ENCODE measurements at regions not wholly inside any gene's neighbourhood (a gene's known extent, or its start where the extent isn't known, plus 50 kb on each side); places are given as distances from the start of the nearest gene placed in this dataset.

- H3K27ac ChIP-seq, result no peak overlapping the region
- H3K9me3 ChIP-seq (ENCODE audit: severe bottlenecking), result no peaks in the 10 kb centered on the region
- no peak for DNase-seq
- H3K27me3 ChIP-seq (ENCODE audit: insufficient read depth, low read depth, severe bottlenecking), result no peaks in the 10 kb centered on the region
- no peaks in the 10 kb centered on the region for H3K36me3 ChIP-seq
- TF ChIP-seq, protein P1, sequence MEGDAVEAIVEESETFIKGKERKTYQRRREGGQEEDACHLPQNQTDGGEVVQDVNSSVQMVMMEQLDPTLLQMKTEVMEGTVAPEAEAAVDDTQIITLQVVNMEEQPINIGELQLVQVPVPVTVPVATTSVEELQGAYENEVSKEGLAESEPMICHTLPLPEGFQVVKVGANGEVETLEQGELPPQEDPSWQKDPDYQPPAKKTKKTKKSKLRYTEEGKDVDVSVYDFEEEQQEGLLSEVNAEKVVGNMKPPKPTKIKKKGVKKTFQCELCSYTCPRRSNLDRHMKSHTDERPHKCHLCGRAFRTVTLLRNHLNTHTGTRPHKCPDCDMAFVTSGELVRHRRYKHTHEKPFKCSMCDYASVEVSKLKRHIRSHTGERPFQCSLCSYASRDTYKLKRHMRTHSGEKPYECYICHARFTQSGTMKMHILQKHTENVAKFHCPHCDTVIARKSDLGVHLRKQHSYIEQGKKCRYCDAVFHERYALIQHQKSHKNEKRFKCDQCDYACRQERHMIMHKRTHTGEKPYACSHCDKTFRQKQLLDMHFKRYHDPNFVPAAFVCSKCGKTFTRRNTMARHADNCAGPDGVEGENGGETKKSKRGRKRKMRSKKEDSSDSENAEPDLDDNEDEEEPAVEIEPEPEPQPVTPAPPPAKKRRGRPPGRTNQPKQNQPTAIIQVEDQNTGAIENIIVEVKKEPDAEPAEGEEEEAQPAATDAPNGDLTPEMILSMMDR (IDR thresholded peaks at IDR 0.05; ENCODE audit: low read depth, low read length), result no peak
- no peak overlapping the region for H3K4me3 ChIP-seq (ENCODE audit: low read depth, low read length)
Measured at GRCh38 chr13:44004878-44005277, 125.2 kb downstream of the LACC1 start.

DNA sequence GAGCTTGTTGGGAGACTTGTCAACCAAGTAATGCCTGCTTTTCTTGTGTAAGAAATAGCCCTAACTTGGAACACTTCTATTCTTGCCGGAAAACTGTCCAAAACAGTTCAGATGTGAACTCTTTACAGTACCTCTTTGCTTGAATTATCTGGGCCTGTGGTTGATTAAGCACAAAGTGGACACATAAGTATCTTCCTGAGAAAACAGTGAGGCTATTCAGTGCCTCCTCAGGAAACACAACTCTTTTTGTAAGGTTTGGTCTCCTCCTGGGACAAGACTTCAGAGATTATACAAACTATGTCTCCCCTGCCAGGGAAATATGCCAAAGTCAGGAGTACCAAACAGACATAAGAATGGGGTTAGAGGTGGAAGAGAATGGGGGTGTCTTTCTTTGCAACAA, 127.7 kb downstream of the LACC1 start:
- no peaks in the 10 kb centered on the region for H3K36me3 ChIP-seq
- DNase-seq, result no peak
- TF ChIP-seq, protein P1 (IDR thresholded peaks at IDR 0.05; ENCODE audit: low read depth, low read length), result no peak
- H3K27me3 ChIP-seq (ENCODE audit: insufficient read depth, low read depth, severe bottlenecking), result no peaks in the 10 kb centered on the region
- H3K27ac ChIP-seq, result no peak overlapping the region
- no peaks in the 10 kb centered on the region for H3K9me3 ChIP-seq (ENCODE audit: severe bottlenecking)
- no peak overlapping the region for H3K4me3 ChIP-seq (ENCODE audit: low read depth, low read length)

DNA sequence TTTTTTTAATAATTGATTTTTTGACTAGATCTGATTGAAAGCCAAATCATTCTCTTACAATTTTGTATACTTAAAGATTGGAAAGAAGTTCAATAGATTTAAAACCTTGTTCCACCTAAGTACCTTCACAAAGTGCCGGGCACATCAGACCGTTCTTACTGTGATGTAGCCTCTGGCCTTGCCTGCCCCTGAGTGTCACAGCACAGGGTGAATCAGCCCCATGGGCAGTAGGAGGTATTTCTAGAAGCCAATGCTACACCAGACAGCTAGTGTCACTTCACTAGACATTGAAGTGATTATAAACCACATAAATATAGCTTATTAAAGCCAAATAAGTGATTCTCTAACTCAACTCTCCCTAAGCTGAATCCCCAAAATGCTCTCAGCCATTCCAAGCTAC, 131.3 kb downstream of the LACC1 start:
- H3K9me3 ChIP-seq (ENCODE audit: severe bottlenecking), result no peaks in the 10 kb centered on the region
- no peak overlapping the region for H3K27ac ChIP-seq
- DNase-seq, result no peak
- H3K4me3 ChIP-seq (ENCODE audit: low read depth, low read length), result no peak overlapping the region
- TF ChIP-seq, protein P1 (IDR thresholded peaks at IDR 0.05; ENCODE audit: low read depth, low read length), result no peak
- H3K36me3 ChIP-seq, result no peaks in the 10 kb centered on the region
- no peaks in the 10 kb centered on the region for H3K27me3 ChIP-seq (ENCODE audit: insufficient read depth, low read depth, severe bottlenecking)

- no peaks in the 10 kb centered on the region for H3K9me3 ChIP-seq (ENCODE audit: severe bottlenecking)
- no peaks in the 10 kb centered on the region for H3K27me3 ChIP-seq (ENCODE audit: insufficient read depth, low read depth, severe bottlenecking)
- TF ChIP-seq, protein P1 (IDR thresholded peaks at IDR 0.05; ENCODE audit: low read depth, low read length), result no peak
- no peaks in the 10 kb centered on the region for H3K36me3 ChIP-seq
- H3K27ac ChIP-seq, result no peak overlapping the region
- H3K4me3 ChIP-seq (ENCODE audit: low read depth, low read length), result no peak overlapping the region
- DNase-seq, result no peak
Measured at GRCh38 chr13:44012910-44013757, 133.4 kb downstream of the LACC1 start.

GRCh38 chr13:44013758-44014291, 134.1 kb downstream of the LACC1 start:
- TF ChIP-seq, protein P1 (IDR thresholded peaks at IDR 0.05; ENCODE audit: low read depth, low read length), result no peak
- DNase-seq, result no peak
- H3K4me3 ChIP-seq (ENCODE audit: low read depth, low read length), result no peak overlapping the region
- H3K27ac ChIP-seq, result no peak overlapping the region
- H3K9me3 ChIP-seq (ENCODE audit: severe bottlenecking), result no peaks in the 10 kb centered on the region
- no peaks in the 10 kb centered on the region for H3K27me3 ChIP-seq (ENCODE audit: insufficient read depth, low read depth, severe bottlenecking)
- H3K36me3 ChIP-seq, result no peaks in the 10 kb centered on the region

Data from WERI-Rb-1 (cell line).